NT2/D1 (cell line): ENCODE measurements at regions not wholly inside any gene's neighbourhood (a gene's known extent, or its start where the extent isn't known, plus 50 kb on each side); places are given as distances from the start of the nearest gene placed in this dataset.

ENCODE experiments used
- DNase-seq: peaks from one replicate; pipeline ENCODE4 v3.0.0-alpha.2; 2011; ENCODE audit warnings: low read depth, low spot score
- H3K27me3 ChIP-seq: 2 replicates; pipeline ENCODE4 v1.6.0; 2011; ENCODE audit warnings: mild to moderate bottlenecking; ENCODE audit not compliant: insufficient read length, insufficient read depth
- H3K36me3 ChIP-seq: 2 replicates; pipeline ENCODE4 v1.6.1; 2011; ENCODE audit warnings: mild to moderate bottlenecking, low read length, mixed read lengths; ENCODE audit not compliant: insufficient read depth, insufficient read length
- H3K4me1 ChIP-seq: 2 replicates; pipeline ENCODE4 v1.5.1; 2011; ENCODE audit not compliant: insufficient read depth, insufficient read length
- H3K4me3 ChIP-seq: 2 replicates; pipeline ENCODE4 v1.5.1; 2011; ENCODE audit warnings: low read depth; ENCODE audit not compliant: insufficient read length
- H3K9ac ChIP-seq: 2 replicates; pipeline ENCODE4 v1.6.0; 2011; ENCODE audit warnings: low read depth; ENCODE audit not compliant: insufficient read length
- H3K9me3 ChIP-seq: 2 replicates; pipeline ENCODE4 v1.5.1; 2011; ENCODE audit warnings: mild to moderate bottlenecking, low read length; ENCODE audit not compliant: insufficient read depth
- SUZ12 ChIP-seq: IDR thresholded peaks from 2 replicates; pipeline ENCODE4 v1.6.1; 2011; ENCODE audit not compliant: insufficient read length, insufficient read depth; ENCODE audit errors: extremely low read depth
- YY1 ChIP-seq: IDR thresholded peaks from 2 replicates; pipeline ENCODE4 v1.6.1; 2011; ENCODE audit not compliant: insufficient read length, insufficient read depth
- ZNF274 ChIP-seq: IDR thresholded peaks from 2 replicates; pipeline ENCODE4 v1.6.1; 2011; ENCODE audit warnings: mild to moderate bottlenecking, low read depth, low read length

DNA sequence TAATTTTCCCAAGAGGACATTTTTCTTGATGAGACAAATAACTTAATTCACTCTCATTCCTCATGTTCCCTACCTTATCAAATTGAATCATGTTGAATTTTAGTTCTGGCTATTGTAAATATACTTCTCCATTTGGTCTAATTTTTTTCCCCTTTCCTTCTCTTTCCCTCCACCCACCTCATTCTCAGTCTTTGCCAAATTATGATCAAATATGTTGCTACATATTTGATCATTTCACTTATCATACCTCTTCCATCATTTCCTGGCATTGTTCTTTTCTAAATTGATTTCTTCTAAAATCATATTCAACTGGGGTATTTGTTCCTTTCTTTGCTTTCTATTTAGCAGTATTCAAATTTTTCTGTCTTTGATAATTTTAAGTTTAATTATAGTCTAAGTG, 52.3 kb downstream of the HDGFL1 start:
- DNase-seq = no peak
- H3K9me3 ChIP-seq = no peaks in the 10 kb centered on the region; the same call in 1 of the 2 replicates
- H3K9ac ChIP-seq = no peak overlapping the region
- TF ChIP-seq ZNF274 (no peak), YY1 (no peak), SUZ12 (no peak)
- H3K4me1 ChIP-seq = no peaks in the 10 kb centered on the region
- H3K36me3 ChIP-seq = no peaks in the 10 kb centered on the region
- H3K27me3 ChIP-seq = no peaks in the 10 kb centered on the region
- no peak overlapping the region for H3K4me3 ChIP-seq

DNA sequence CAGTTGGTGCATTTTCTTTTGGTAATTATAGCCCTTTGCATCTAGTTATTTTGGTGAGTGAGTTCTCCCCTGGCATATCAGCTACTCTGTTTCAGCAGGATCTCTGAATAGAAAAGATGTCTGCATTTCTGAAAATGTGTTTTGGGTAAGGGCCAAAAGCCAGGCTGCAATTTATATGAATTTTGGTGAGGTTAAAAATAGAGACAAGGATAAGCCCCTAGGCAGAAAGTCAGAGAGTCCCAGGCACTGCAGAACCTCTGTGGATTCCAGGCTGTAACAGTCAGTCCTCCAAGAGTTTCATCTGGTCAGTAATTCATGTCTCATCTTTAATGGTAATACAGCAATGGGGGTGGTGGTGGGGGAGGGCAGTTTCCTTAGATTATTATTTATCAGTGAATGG, 53.0 kb downstream of the HDGFL1 start:
- Histone ChIP-seq H3K36me3 (no peaks in the 10 kb centered on the region), H3K27me3 (no peaks in the 10 kb centered on the region), H3K9me3 (no peaks in the 10 kb centered on the region; the same call in 1 of the 2 replicates), H3K9ac (no peak overlapping the region), H3K4me1 (no peaks in the 10 kb centered on the region), H3K4me3 (no peak overlapping the region)
- TF ChIP-seq ZNF274 (no peak), YY1 (no peak), SUZ12 (no peak)
- no peak for DNase-seq

DNA sequence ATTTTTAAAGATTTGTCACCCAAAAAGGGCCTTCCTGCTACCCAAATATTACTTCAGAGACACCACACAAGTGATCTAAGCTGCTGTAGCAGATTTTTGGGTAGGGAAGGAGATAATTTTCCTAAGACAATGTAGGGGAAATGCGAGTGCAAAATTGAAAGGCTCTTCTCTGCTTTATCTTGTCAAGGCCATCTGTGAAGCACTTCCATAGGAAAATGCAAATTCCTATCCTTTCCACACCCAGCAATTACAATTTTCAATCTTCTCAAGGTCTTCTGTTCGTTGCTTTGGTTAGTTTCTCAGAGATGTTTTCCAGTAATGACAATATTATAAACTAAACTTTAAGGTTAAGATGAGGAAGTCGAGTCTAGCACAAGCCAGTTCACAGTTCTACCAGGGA, 53.4 kb downstream of the HDGFL1 start:
- no peaks in the 10 kb centered on the region for H3K4me1 ChIP-seq
- no peak overlapping the region for H3K9ac ChIP-seq
- no peak overlapping the region for H3K4me3 ChIP-seq
- DNase-seq = no peak
- H3K27me3 ChIP-seq = no peaks in the 10 kb centered on the region
- no peaks in the 10 kb centered on the region for H3K36me3 ChIP-seq
- TF ChIP-seq ZNF274 (no peak), SUZ12 (no peak), YY1 (no peak)
- no peaks in the 10 kb centered on the region; the same call in 1 of the 2 replicates for H3K9me3 ChIP-seq

DNA sequence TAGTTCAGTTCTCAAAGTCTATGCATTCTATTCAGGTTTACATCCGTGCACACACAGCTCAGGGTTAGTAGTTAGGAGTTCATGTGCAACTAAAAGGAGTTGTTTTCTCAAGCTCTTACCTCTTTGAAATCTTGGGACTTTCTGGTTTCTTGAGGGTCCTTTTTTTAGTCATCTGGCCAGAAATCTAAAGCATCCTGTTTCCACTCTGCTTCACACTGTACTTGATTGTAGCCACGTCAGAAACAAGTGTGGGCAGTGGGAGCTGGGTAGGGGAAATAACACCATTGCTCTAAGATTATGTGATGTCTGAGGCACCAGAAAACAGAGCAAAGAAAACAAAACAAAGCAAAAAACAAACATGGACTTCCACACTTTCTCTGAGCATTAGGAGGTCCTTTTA, 58.3 kb downstream of the HDGFL1 start:
- Histone ChIP-seq H3K27me3 (no peaks in the 10 kb centered on the region), H3K4me1 (no peaks in the 10 kb centered on the region), H3K36me3 (no peaks in the 10 kb centered on the region), H3K9me3 (no peaks in the 10 kb centered on the region), H3K9ac (no peak overlapping the region), H3K4me3 (no peak overlapping the region)
- TF ChIP-seq ZNF274 (no peak), YY1 (no peak), SUZ12 (no peak)
- no peak for DNase-seq

DNA sequence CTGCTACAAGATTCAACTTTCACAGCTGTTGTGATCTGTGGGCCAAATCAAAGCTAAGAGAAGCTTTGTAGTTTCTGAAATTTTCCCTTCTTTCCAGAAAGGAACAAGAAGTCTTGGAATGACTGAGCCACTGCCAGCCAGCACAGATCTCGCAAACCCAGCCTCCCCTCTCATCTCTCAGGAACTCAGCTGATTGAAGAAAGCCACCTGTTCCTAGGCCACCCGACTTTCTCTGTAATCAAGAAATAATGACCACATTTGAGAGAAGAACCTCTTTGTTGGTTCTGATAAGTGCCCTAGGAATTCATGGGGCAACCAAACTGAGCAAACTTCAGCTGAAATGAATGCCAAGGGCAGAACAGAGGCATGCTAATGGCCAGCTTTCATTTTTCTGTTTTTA, 61.7 kb downstream of the HDGFL1 start:
- no peaks in the 10 kb centered on the region for H3K9me3 ChIP-seq
- no peak for DNase-seq
- no peak overlapping the region for H3K9ac ChIP-seq
- H3K36me3 ChIP-seq = no peaks in the 10 kb centered on the region
- H3K4me3 ChIP-seq = no peak overlapping the region
- TF ChIP-seq YY1 (no peak), SUZ12 (no peak), ZNF274 (no peak)
- H3K27me3 ChIP-seq = no peaks in the 10 kb centered on the region
- H3K4me1 ChIP-seq = no peaks in the 10 kb centered on the region

DNA sequence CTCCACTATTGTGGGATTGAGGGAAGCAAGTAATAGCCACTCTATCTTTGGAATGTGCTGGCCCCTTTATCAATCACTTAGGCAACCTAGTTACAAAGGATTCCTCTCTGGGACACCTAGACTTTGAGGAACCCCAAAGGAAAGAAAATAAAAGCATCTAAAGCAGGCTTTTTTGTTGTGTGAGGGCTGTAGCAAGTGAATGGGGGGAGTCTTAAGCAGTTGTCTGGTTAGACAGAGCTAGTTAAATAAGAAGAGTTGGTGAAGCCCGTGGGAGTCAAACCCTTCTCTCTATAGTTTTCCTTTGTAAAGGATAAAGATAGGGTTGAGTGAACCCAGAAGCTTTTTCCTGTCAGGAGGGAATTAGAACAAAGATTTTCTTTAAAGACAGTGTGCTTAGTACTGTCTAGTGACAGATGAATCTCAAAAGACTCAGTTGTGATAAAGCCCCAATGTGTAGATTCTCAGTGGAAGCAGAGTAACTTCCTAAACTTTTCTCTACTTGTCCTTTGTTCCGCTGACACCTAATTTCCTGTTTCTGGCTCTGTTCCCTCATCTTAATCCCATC, 63.3 kb downstream of the HDGFL1 start:
- no peaks in the 10 kb centered on the region for H3K9me3 ChIP-seq
- DNase-seq = no peak
- no peak overlapping the region for H3K4me3 ChIP-seq
- no peak for TF ChIP-seq YY1
- no peak for TF ChIP-seq ZNF274
- H3K9ac ChIP-seq = no peak overlapping the region
- no peaks in the 10 kb centered on the region for H3K36me3 ChIP-seq
- H3K27me3 ChIP-seq = no peaks in the 10 kb centered on the region
- H3K4me1 ChIP-seq = no peaks in the 10 kb centered on the region

DNA sequence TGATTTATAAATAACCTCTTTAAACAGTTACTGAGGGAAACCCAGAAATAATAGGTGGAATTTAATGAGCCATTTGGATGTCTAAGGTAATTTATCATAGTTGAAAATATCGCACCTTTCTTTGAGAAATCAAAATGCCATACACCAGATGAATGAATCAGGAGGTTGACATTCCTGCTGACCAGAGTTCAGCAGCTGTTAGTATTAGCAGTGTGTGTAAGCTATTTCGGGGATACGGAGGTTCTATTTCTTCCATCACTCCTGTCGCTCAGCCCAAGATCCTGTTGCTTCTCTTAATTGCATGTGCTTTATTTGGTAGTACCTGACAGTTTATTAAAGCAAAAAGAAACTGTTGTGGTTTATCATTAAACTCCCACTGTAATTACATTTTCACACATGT, 67.1 kb downstream of the HDGFL1 start:
- TF ChIP-seq SUZ12 = no peak
- no peak for TF ChIP-seq ZNF274
- TF ChIP-seq YY1 = no peak
- H3K4me3 ChIP-seq = no peak overlapping the region
- no peaks in the 10 kb centered on the region for H3K9me3 ChIP-seq
- H3K9ac ChIP-seq = no peak overlapping the region
- H3K36me3 ChIP-seq = no peaks in the 10 kb centered on the region
- no peak for DNase-seq
- H3K27me3 ChIP-seq = no peaks in the 10 kb centered on the region
- H3K4me1 ChIP-seq = no peaks in the 10 kb centered on the region

DNA sequence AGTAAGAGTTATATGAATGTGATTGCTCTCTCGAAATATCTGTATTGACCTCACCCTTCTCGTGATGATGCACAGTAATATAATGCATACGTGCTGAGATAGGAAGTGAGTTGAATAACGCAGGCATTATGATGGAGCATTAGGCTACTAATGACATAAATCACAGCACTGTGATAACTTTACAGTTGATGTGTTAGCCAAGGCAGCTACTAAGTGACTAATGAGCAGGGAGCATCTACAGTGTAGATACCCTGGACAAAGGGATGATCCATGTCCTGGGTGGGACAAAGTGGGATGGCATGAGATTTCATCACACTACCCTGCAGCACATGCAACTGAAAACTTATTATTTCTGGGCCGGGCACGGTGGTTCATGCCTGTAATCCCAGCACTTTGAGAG, 68.4 kb downstream of the HDGFL1 start:
- TF ChIP-seq SUZ12 = no peak
- TF ChIP-seq ZNF274 = no peak
- no peak for TF ChIP-seq YY1

More for the DNA sequence above, 68.4 kb downstream of the HDGFL1 start:
- no peak overlapping the region for H3K4me3 ChIP-seq
- no peaks in the 10 kb centered on the region for H3K4me1 ChIP-seq
- no peaks in the 10 kb centered on the region for H3K9me3 ChIP-seq
- no peaks in the 10 kb centered on the region for H3K27me3 ChIP-seq
- H3K36me3 ChIP-seq = no peaks in the 10 kb centered on the region
- no peak for DNase-seq
- no peak overlapping the region for H3K9ac ChIP-seq
